ENCODE measurements at regions not wholly inside any gene's neighbourhood (a gene's known extent, or its start where the extent isn't known, plus 50 kb on each side); places are given as distances from the start of the nearest gene placed in this dataset.
"Not testable (repeated sequence)": the region's sequence is repeated elsewhere in the genome, so short reads cannot be mapped to it uniquely, and the experiment has no call there.

- DNase-seq (ENCODE audit: low read depth in 4 of 4, low spot score in 2 of 4), result no peak
Observed at GRCh38 chr13:44786756-44787155, 202.5 kb downstream of the NUFIP1 start.

- DNase-seq (ENCODE audit: low read depth in 4 of 4, low spot score in 2 of 4), result no peak
Observed at GRCh38 chr13:44785401-44785800, 203.9 kb downstream of the NUFIP1 start.

GRCh38 chr13:44784708-44785080 is 204.6 kb downstream of the NUFIP1 start:
- DNase-seq (ENCODE audit: low read depth in 4 of 4, low spot score in 2 of 4), result no peak

- DNase-seq (ENCODE audit: low read depth in 4 of 4, low spot score in 2 of 4), result no peak
Observed at GRCh38 chr13:44783994-44784707, 205.1 kb downstream of the NUFIP1 start.

- DNase-seq (ENCODE audit: low read depth in 4 of 4, low spot score in 2 of 4), result no peak
Observed at GRCh38 chr13:44780591-44781280, 204.6 kb upstream of the TSC22D1 start.

GRCh38 chr13:44778761-44779484 is 202.8 kb upstream of the TSC22D1 start:
- no peak for DNase-seq (ENCODE audit: low read depth in 4 of 4, low spot score in 2 of 4)

- DNase-seq (ENCODE audit: low read depth in 4 of 4, low spot score in 2 of 4), result not testable (repeated sequence)
Observed at GRCh38 chr13:44775290-44775689, 199.2 kb upstream of the TSC22D1 start.

- DNase-seq (ENCODE audit: low read depth in 4 of 4, low spot score in 2 of 4), result no peak
Observed at GRCh38 chr13:44770951-44771350, 194.8 kb upstream of the TSC22D1 start.

- no peak for DNase-seq (ENCODE audit: low read depth in 4 of 4, low spot score in 2 of 4)
Observed at GRCh38 chr13:44769686-44770085, 193.6 kb upstream of the TSC22D1 start.

GRCh38 chr13:44768775-44769581 is 192.8 kb upstream of the TSC22D1 start:
- DNase-seq (ENCODE audit: low read depth in 4 of 4, low spot score in 2 of 4), result no peak

GRCh38 chr13:44768239-44768638 is 192.1 kb upstream of the TSC22D1 start:
- no peak for DNase-seq (ENCODE audit: low read depth in 4 of 4, low spot score in 2 of 4)

- no peak for DNase-seq (ENCODE audit: low read depth in 4 of 4, low spot score in 2 of 4)
Observed at GRCh38 chr13:44765001-44765471, 188.9 kb upstream of the TSC22D1 start.

GRCh38 chr13:44764302-44764692 is 188.2 kb upstream of the TSC22D1 start:
- no peak for DNase-seq (ENCODE audit: low read depth in 4 of 4, low spot score in 2 of 4)

- no peak for DNase-seq (ENCODE audit: low read depth in 4 of 4, low spot score in 2 of 4)
Observed at GRCh38 chr13:44763615-44764301, 187.6 kb upstream of the TSC22D1 start.

- no peak for DNase-seq (ENCODE audit: low read depth in 4 of 4, low spot score in 2 of 4)
Observed at GRCh38 chr13:44762911-44763310, 186.8 kb upstream of the TSC22D1 start.

- no peak for DNase-seq (ENCODE audit: low read depth in 4 of 4, low spot score in 2 of 4)
Observed at GRCh38 chr13:44760434-44760833, 184.3 kb upstream of the TSC22D1 start.

GRCh38 chr13:44759384-44760360 is 183.5 kb upstream of the TSC22D1 start:
- no peak for DNase-seq (ENCODE audit: low read depth in 4 of 4, low spot score in 2 of 4)

- DNase-seq (ENCODE audit: low read depth in 4 of 4, low spot score in 2 of 4), result no peak
Observed at GRCh38 chr13:44758630-44759383, 182.7 kb upstream of the TSC22D1 start.

Data from left renal cortex interstitium (tissue), 4 donors.